ENCODE measurements at regions not wholly inside any gene's neighbourhood (a gene's known extent, or its start where the extent isn't known, plus 50 kb on each side); places are given as distances from the start of the nearest gene placed in this dataset.

DNA sequence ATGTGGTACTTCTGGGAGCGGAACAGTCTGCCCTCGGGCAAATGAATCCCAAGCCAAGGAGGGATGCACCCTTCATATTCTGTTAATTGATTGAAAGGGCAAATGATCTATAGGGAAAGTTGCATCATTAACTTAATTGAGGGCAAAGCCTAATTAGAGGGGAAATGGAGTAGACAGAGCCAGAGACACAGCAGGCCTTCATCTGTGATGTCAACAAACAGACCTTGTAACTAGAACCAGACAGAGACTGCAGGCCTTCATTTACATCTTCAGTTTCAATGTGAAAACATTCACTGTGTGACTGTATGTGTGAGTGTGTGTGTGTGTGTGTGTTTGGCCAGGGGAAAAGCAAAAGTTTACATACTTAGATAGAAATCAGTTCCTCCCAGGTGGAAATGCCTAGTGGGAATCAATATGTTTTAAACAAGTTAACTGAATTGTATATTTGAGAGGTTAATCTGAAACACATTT is 126.4 kb downstream of the SPRY2 start:
- peak; percentile 56; the same call in 1 of the 2 replicates for TF ChIP-seq TAF1 (IDR thresholded peaks at IDR 0.05; ENCODE audit: borderline replicate concordance, insufficient read depth, low read length)
- TF ChIP-seq, protein P1, sequence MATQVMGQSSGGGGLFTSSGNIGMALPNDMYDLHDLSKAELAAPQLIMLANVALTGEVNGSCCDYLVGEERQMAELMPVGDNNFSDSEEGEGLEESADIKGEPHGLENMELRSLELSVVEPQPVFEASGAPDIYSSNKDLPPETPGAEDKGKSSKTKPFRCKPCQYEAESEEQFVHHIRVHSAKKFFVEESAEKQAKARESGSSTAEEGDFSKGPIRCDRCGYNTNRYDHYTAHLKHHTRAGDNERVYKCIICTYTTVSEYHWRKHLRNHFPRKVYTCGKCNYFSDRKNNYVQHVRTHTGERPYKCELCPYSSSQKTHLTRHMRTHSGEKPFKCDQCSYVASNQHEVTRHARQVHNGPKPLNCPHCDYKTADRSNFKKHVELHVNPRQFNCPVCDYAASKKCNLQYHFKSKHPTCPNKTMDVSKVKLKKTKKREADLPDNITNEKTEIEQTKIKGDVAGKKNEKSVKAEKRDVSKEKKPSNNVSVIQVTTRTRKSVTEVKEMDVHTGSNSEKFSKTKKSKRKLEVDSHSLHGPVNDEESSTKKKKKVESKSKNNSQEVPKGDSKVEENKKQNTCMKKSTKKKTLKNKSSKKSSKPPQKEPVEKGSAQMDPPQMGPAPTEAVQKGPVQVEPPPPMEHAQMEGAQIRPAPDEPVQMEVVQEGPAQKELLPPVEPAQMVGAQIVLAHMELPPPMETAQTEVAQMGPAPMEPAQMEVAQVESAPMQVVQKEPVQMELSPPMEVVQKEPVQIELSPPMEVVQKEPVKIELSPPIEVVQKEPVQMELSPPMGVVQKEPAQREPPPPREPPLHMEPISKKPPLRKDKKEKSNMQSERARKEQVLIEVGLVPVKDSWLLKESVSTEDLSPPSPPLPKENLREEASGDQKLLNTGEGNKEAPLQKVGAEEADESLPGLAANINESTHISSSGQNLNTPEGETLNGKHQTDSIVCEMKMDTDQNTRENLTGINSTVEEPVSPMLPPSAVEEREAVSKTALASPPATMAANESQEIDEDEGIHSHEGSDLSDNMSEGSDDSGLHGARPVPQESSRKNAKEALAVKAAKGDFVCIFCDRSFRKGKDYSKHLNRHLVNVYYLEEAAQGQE (IDR thresholded peaks at IDR 0.05; ENCODE audit: insufficient read depth in 1 of 2, low read depth in 2 of 2, low read length in 2 of 2) = peak in 1 of 2 experiments; percentile 73; a peak in 1 of 4 replicates
- TF ChIP-seq SIN3A (IDR thresholded peaks at IDR 0.05; ENCODE audit: borderline replicate concordance, insufficient read depth, low read length) = peak; percentile 52; the same call in 1 of the 2 replicates
- peak; percentile 58 for TF ChIP-seq POLR2AphosphoS5 (IDR thresholded peaks at IDR 0.05; ENCODE audit: low read depth, low read length)
- peak; percentile 59 for TF ChIP-seq FOXP2 (optimal IDR thresholded peaks at IDR 0.05; ENCODE audit: borderline replicate concordance, extremely low read depth, extremely low read length, insufficient read depth)

DNA sequence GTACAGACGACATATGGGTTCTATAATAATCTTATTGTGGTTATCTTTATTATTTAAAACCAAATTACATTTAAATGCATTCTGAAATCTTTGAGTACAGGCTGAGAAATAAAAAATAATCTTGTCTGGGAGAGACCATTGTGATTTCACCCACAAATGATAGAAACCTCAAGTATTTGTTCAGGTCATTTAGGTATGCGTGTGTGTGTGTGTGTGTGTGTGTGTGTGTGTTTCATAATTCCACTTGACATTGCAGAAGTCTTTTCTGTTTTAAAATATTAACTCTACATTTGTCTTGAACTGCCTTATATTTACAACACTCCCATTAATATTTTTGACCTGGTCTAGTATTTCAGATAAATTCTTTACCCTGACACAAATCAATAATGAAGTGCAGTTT is 126.9 kb downstream of the SPRY2 start:
- TF ChIP-seq SIN3A (IDR thresholded peaks at IDR 0.05; ENCODE audit: borderline replicate concordance, insufficient read depth, low read length) (no peak), FOXP2 (optimal IDR thresholded peaks at IDR 0.05; ENCODE audit: borderline replicate concordance, extremely low read depth, extremely low read length, insufficient read depth) (no peak), POLR2AphosphoS5 (IDR thresholded peaks at IDR 0.05; ENCODE audit: low read depth, low read length) (no peak), TAF1 (IDR thresholded peaks at IDR 0.05; ENCODE audit: borderline replicate concordance, insufficient read depth, low read length) (no peak)
- TF ChIP-seq, protein P1 (IDR thresholded peaks at IDR 0.05; ENCODE audit: insufficient read depth in 1 of 2, low read depth in 2 of 2, low read length in 2 of 2) = no peak

GRCh38 chr13:80213201-80213600 is 127.7 kb downstream of the SPRY2 start:
- TF ChIP-seq TAF1 (IDR thresholded peaks at IDR 0.05; ENCODE audit: borderline replicate concordance, insufficient read depth, low read length) (no peak), POLR2AphosphoS5 (IDR thresholded peaks at IDR 0.05; ENCODE audit: low read depth, low read length) (no peak), FOXP2 (optimal IDR thresholded peaks at IDR 0.05; ENCODE audit: borderline replicate concordance, extremely low read depth, extremely low read length, insufficient read depth) (no peak), SIN3A (IDR thresholded peaks at IDR 0.05; ENCODE audit: borderline replicate concordance, insufficient read depth, low read length) (no peak)
- TF ChIP-seq, protein P1 (IDR thresholded peaks at IDR 0.05; ENCODE audit: insufficient read depth in 1 of 2, low read depth in 2 of 2, low read length in 2 of 2) = no peak

GRCh38 chr13:80211566-80211965 is 129.4 kb downstream of the SPRY2 start:
- TF ChIP-seq, protein P1 (IDR thresholded peaks at IDR 0.05; ENCODE audit: insufficient read depth in 1 of 2, low read depth in 2 of 2, low read length in 2 of 2) = no peak
- TF ChIP-seq TAF1 (IDR thresholded peaks at IDR 0.05; ENCODE audit: borderline replicate concordance, insufficient read depth, low read length) (no peak), SIN3A (IDR thresholded peaks at IDR 0.05; ENCODE audit: borderline replicate concordance, insufficient read depth, low read length) (no peak), FOXP2 (optimal IDR thresholded peaks at IDR 0.05; ENCODE audit: borderline replicate concordance, extremely low read depth, extremely low read length, insufficient read depth) (no peak), POLR2AphosphoS5 (IDR thresholded peaks at IDR 0.05; ENCODE audit: low read depth, low read length) (no peak)

Measured in PFSK-1 (cell line).